ENCODE measurements at regions not wholly inside any gene's neighbourhood (a gene's known extent, or its start where the extent isn't known, plus 50 kb on each side); places are given as distances from the start of the nearest gene placed in this dataset.
"Not testable (repeated sequence)": the region's sequence is repeated elsewhere in the genome, so short reads cannot be mapped to it uniquely, and the experiment has no call there.

DNA sequence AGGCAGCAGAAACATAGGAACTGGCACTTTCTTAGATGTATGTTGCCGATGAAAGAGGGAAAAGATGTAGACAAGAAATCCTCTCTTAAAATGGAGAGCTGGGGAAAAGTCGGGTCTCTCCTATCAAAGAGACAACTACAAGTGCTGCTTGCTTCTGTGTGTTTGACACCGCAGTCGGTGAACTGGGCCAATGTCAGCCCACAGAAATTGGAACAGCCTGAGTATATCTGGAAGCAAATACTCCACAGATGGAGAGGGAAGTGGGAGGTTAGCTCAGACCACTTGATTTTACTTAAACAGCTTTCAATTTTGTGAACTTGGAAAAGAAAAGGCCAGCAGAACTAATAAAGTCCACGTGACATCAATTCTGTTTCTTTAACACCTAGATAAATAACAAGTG is 230.9 kb upstream of the FAT1 start:
- DNase-seq (ENCODE audit: low spot score), result no peak
- ATAC-seq, result no peak

DNA sequence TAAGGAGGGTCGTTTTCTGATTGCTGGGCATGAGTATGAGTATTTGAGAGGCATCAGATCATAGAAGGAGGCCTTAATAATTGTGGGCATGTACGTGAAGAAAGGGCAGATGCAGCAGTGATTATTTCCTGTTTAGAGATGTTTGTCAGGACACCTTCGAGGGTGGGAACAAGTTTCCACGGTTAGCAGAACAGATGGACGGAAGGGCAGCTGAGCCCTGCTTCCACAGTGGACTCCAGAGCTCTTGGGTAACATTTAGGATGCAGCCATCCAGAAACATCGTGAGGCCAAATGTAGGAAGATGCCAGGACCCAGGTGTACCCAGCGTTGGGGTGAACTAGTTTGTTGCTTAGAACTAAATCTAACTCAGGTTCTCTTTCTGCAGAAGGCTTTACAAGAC is 231.3 kb upstream of the FAT1 start:
- ATAC-seq, result no peak
- DNase-seq (ENCODE audit: low spot score), result no peak

DNA sequence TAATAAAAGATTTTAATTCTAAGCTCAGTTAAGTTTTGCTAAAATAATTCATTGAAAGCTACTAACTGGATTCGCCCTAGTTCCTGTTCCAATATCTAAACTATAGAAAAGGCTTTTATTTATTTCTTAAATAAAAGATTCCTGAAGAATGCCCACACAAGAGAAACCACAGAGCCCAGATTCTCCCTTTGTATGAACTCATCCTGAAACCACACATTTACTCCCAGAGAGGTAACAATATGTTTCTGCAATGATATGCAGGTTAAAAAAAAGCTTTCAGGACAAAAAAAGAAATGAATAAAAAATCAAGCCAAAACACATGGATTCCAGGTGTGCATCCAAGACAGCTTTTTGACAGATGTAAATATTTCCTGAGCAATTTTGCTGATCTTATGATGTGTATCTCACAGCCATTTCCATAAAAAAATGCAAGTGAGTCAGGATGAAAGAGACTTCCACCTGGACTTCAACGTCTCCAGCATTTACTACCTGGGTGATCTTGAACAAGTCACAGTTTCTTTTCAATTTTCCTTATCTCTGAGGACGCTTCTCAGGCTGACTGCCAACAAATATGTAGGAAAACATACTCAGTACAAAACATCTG is 234.4 kb upstream of the FAT1 start:
- no peak for ATAC-seq

GRCh38 chr4:186958726-186959350 is 235.2 kb upstream of the FAT1 start:
- ATAC-seq, result no peak
- DNase-seq (ENCODE audit: low spot score), result no peak

More for the DNA sequence above, 234.4 kb upstream of the FAT1 start:
- DNase-seq (ENCODE audit: low spot score), result no peak

DNA sequence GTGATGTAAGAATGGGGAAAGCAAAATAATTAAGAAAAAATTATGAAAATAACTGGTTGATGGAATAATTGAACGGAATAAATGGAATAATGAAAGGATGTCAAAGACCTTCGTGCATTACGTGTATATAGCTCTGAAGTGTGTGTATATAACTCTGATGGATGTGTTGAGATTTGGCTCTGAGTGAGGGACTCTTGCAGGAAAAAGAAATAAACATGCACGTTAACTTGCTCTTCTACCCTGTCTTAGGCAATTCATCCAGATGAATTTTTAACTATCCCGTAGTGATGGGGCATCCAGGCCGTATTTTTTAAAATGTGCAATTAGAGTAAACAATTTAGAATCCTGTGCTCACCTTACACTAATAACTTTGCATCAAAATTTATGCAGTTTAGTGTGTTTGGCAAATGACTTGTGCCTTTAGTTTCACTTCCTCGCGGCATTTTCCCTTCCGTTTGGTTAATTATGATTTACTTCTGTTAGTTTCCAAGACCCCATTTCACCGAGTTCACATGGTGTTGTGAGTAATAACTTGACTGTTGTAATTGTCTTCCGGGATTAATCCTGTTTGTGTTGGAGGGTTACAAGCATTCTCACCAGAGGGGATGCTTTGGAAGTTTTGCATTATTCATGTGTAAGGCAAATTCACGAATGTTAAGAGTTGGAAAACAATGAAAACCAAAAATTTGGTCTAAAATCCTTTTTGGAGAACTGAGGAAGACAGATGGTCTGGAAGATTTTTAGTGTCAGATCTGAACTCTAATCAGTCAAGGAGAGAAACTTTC is 256.5 kb upstream of the FAT1 start:
- ATAC-seq, result no peak
- no peak for DNase-seq (ENCODE audit: low spot score)

DNA sequence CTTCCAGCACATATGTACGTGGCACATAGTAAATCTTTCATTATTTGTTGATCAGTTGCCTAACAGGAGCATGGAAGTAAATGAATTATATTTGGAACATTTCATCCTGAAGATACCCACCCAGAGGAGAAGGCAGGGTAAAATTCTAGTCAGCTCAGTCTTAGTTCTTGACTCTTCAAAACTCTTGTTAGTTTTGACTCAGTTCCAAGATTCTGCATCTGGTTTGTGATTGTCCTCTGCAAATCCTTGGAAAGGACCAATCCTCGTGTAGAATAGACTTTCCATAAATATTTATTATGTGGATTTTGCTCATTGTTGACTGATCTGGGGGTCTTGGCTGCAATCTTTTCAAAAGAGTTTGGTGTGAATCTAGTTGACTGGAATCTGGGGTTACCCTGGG is 257.5 kb upstream of the FAT1 start:
- ATAC-seq (no peak), DNase-seq (ENCODE audit: low spot score) (no peak)

DNA sequence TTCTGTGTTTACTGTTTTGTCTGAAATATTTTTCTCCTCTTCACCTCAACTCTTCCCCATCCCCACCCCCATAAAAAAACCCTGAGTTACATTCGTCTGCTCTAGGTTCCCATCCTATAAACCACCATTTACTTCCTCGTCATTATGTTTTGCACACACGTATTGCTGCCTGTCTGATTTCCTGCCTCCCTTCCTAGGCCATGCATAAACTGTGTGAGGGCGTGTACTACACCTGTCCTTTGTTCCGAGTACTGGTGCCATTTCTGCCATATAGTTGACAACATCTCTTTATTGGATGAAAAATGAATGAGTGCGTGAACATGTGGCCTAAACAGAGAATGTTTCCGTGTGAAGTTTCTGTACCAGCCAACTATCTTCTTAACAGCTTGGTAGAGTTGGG is 258.5 kb upstream of the FAT1 start:
- ATAC-seq (no peak), DNase-seq (ENCODE audit: low spot score) (no peak)

DNA sequence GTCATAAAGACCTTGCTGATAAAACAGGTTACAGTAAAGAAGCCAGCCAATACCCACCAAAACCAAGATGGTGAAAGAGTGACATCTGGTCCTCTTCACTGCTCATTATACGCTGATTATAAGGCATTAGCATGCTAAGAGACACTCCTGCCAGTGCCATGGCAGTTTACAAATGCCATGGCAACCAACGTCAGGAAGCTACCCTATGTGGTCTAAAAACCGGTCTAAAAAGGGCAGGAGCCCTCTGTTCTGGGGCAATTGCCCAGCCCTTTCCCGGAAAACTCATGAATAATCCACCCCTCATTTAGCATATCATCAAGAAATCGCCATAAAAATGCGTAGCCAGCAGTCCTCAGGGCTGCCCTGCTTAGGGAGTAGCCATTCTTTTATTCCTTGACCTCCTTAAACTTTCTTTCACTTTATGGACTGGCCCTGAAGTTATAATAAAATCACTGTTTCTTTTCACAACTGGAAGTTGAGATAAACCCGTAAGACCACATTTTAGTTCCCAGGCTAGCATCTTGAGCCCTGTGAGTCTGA is 260.5 kb upstream of the FAT1 start:
- ATAC-seq (no peak), DNase-seq (ENCODE audit: low spot score) (no peak)

DNA sequence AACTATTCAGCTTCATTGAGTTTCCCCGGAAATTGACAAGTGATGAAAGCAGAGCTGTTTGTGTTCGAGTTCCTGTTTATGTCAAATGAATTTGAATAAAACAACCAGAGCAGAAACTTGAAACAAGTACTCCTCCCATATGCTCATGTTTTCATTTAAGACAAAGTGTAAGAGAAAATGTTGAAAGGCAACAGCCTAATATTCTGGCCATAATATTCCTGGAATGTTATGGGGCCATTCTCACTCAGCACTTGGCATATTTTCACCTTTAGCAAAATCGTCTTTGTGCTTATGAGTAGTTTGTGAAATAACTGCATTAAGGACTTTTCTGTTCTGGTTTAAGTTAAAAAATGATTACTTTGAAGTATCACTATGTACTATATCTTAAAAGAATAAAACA is 276.0 kb upstream of the FAT1 start:
- DNase-seq (ENCODE audit: low spot score) (no peak), ATAC-seq (no peak)

GRCh38 chr4:187000281-187000680 is 276.6 kb upstream of the FAT1 start:
- DNase-seq (ENCODE audit: low spot score) (no peak), ATAC-seq (no peak)

- ATAC-seq, result not testable (repeated sequence)
Measured at GRCh38 chr4:187002133-187002532, 278.5 kb upstream of the FAT1 start.

GRCh38 chr4:187004628-187005027 is 281.0 kb upstream of the FAT1 start:
- ATAC-seq, result no peak

More at GRCh38 chr4:187002133-187002532, 278.5 kb upstream of the FAT1 start:
- DNase-seq (ENCODE audit: low spot score), result not testable (repeated sequence)

DNA sequence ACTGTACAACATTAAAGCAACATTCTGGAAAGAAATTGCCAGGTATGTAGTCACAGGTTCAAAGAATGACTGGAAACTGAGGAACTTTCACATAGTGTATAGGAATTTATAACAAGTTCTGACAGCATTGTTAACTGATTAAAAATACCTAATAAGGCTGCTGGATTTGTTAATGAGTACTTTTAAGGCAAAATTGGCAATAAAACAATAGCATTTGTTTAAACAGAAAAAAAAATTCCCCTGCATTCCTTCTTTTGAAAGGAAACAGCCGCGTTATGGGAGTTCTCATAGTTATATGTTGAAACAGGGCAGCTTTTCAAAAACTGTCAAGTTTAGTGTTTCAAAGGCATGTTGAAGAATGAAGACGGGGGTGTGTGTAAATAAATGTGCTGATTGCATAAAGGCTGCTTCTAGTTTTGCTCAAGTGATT is 282.5 kb upstream of the FAT1 start:
- DNase-seq (ENCODE audit: low spot score) (no peak), ATAC-seq (no peak)

More at GRCh38 chr4:187004628-187005027, 281.0 kb upstream of the FAT1 start:
- no peak for DNase-seq (ENCODE audit: low spot score)

DNA sequence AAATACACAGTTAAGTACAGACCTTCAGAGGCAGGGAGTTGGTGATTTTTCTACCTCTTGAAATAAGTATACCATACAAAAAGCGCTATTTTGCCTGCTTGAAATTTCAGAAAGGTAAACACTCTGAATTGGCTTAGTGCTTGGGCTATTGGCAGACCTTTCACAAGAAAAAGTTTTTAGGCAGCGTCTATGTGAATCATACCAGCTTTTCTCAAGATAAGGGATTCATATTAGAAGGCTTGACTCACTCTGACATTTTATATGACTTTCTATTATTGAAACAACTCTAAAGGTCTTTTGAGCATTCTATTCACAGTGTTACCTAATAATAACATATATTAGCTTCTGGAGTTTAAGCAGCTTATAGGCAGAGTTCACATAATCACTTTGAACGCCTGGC is 286.4 kb upstream of the FAT1 start:
- ATAC-seq, result no peak

DNA sequence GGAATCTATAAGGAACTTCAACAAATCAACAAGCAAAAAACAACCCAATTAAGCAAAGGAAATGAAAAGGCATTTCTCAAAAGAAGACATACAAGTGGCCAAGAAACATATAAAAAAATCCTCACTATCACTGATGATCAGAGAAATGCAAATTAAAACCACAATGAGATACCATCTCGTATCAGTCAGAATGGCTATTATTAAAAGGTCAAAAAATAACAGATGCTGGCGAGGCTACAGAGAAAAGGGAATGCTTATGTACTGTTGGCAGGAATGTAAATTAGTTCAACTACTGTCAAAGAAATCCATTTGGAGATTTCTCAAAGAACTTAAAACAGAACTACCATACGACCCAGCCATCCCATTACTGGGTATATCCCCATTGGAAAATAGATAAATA is 292.4 kb upstream of the FAT1 start:
- DNase-seq (ENCODE audit: low spot score) (no peak), ATAC-seq (no peak)

More for the DNA sequence above, 286.4 kb upstream of the FAT1 start:
- DNase-seq (ENCODE audit: low spot score), result no peak

DNA sequence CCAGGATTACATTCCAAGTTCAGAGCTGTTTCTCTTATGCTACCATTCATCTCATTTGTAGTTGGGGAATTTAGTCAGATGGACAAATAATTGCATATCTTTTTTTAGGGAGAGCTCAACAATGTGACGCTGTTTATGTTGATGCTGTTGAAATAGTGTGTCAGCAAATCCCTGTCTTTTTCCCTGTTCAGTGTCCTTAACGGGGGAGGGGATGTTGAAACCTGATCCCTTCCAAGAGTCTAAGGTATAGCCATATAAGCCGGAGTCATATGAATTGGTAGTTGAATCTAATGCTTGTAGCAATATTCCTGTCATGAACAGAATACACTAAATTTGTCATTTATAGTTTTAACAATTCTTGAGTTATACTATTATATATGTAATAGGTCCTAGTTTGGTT is 293.5 kb upstream of the FAT1 start:
- DNase-seq (ENCODE audit: low spot score) (no peak), ATAC-seq (no peak)

DNA sequence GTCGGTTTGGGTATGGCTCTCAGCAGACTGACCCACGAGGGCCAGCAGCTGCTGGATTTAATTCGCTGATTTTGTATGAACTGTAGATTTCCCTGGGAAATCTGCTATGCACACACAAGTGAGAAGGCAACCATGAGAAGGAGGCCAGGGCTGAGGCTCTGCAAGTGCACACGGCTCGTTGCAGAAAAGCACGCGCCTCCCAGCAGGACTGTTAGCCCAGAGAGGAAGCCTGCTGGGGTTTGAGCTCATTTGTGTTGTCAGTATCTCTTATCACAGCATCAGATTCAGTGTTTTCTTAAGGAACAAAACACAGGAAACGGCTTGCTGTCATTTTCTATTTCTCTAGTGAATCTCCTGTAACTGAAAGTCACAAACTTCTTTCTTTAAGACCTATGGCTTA is 296.2 kb upstream of the FAT1 start:
- no peak for ATAC-seq
- no peak for DNase-seq (ENCODE audit: low spot score)

GRCh38 chr4:187020676-187021075 is 297.0 kb upstream of the FAT1 start:
- DNase-seq (ENCODE audit: low spot score) (no peak), ATAC-seq (no peak)

- DNase-seq (ENCODE audit: low spot score) (no peak), ATAC-seq (no peak)
Measured at GRCh38 chr4:187021436-187022205, 298.0 kb upstream of the FAT1 start.

GRCh38 chr4:187027272-187027671 is 303.6 kb upstream of the FAT1 start:
- no peak for ATAC-seq
- no peak for DNase-seq (ENCODE audit: low spot score)

DNA sequence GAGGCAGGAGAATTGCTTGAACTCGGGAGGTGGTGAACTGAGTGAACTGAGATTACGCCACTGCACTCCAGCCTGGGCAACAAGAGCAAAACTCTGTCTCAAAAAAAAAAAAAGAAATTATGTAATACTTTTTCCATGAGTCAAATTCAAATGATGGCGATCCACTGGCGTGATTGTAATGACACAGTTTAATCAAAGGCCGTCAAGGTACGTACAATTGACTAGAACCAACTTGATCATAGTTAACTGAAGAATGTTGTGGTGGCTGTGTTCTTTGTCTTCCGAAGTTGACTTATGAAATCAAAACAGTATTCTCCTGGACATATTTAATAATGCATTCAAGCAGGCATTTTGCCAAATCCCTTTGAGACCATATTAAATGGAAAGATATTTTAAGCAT is 318.6 kb upstream of the FAT1 start:
- ATAC-seq (no peak), DNase-seq (ENCODE audit: low spot score) (no peak)

All from left lobe of liver (tissue), 2 donors.